Stimulated activated CD4-positive, alpha-beta T cell treated with anti-CD3 and anti-CD28 coated beads, Interleukin-12 subunit alpha, Interleukin-12 subunit beta, amount 100 ng/mL, for 24 hours (primary cell): ENCODE measurements at regions not wholly inside any gene's neighbourhood (a gene's known extent, or its start where the extent isn't known, plus 50 kb on each side); places are given as distances from the start of the nearest gene placed in this dataset.
"Not testable (repeated sequence)": the region's sequence is repeated elsewhere in the genome, so short reads cannot be mapped to it uniquely, and the experiment has no call there.

Experiments used
- DNase-seq, 2 experiments: peaks; one replicate each; pipeline ENCODE4 v3.0.0-alpha.2; 2020; ENCODE audit warnings: low read depth in 2 of 2

GRCh38 chr10:111579473-111579872, 502.6 kb downstream of the ADRA2A start:
- no peak for DNase-seq

- no peak for DNase-seq
Observed at GRCh38 chr10:111590703-111591102, 513.9 kb downstream of the ADRA2A start.

- no peak for DNase-seq
Observed at GRCh38 chr10:111593578-111593977, 516.7 kb downstream of the ADRA2A start.

- DNase-seq: no peak
Observed at GRCh38 chr10:111595173-111595572, 518.3 kb downstream of the ADRA2A start.

GRCh38 chr10:111598433-111599059, 521.7 kb downstream of the ADRA2A start:
- DNase-seq: peak; percentile 7 to 21

- no peak for DNase-seq
Observed at GRCh38 chr10:111599943-111600342, 523.1 kb downstream of the ADRA2A start.

- DNase-seq: no peak
Observed at GRCh38 chr10:111600772-111601171, 523.9 kb downstream of the ADRA2A start.

- DNase-seq: no peak
Observed at GRCh38 chr10:111612273-111612672, 535.4 kb downstream of the ADRA2A start.

- no peak for DNase-seq
Observed at GRCh38 chr10:111634191-111634590, 549.4 kb downstream of the GPAM start.

- DNase-seq: no peak
Observed at GRCh38 chr10:111646021-111646420, 537.5 kb downstream of the GPAM start.

- DNase-seq: no peak
Observed at GRCh38 chr10:111648046-111648445, 535.5 kb downstream of the GPAM start.

GRCh38 chr10:111649080-111649479, 534.5 kb downstream of the GPAM start:
- not testable (repeated sequence) for DNase-seq

GRCh38 chr10:111650088-111650487, 533.5 kb downstream of the GPAM start:
- no peak for DNase-seq

- no peak for DNase-seq
Observed at GRCh38 chr10:111656066-111656465, 527.5 kb downstream of the GPAM start.

- no peak for DNase-seq
Observed at GRCh38 chr10:111677759-111678158, 505.8 kb downstream of the GPAM start.

- no peak for DNase-seq
Observed at GRCh38 chr10:111686796-111687195, 496.8 kb downstream of the GPAM start.

- DNase-seq: no peak
Observed at GRCh38 chr10:111698711-111699110, 484.9 kb downstream of the GPAM start.

GRCh38 chr10:111703986-111704385, 479.6 kb downstream of the GPAM start:
- DNase-seq: no peak

- no peak for DNase-seq
Observed at GRCh38 chr10:111705021-111705420, 478.5 kb downstream of the GPAM start.

GRCh38 chr10:111706331-111706730, 477.2 kb downstream of the GPAM start:
- no peak for DNase-seq

GRCh38 chr10:111707076-111707475, 476.5 kb downstream of the GPAM start:
- DNase-seq: no peak

GRCh38 chr10:111709603-111710002, 474.0 kb downstream of the GPAM start:
- no peak for DNase-seq

GRCh38 chr10:111716032-111716431, 467.5 kb downstream of the GPAM start:
- DNase-seq: no peak

GRCh38 chr10:111724121-111724520, 459.4 kb downstream of the GPAM start:
- no peak for DNase-seq
